ENCODE measurements at regions not wholly inside any gene's neighbourhood (a gene's known extent, or its start where the extent isn't known, plus 50 kb on each side); places are given as distances from the start of the nearest gene placed in this dataset.

- no peak for DNase-seq
Observed at GRCh38 chr2:238582159-238582558, 155.4 kb downstream of the ASB1 start.

- no peak for DNase-seq
Observed at GRCh38 chr2:238584617-238585016, 157.9 kb downstream of the ASB1 start.

- no peak for DNase-seq
Observed at GRCh38 chr2:238585836-238586821, 159.4 kb downstream of the ASB1 start.

GRCh38 chr2:238586931-238587775 lies 160.4 kb downstream of the ASB1 start:
- DNase-seq = no peak

GRCh38 chr2:238587776-238588660 lies 161.3 kb downstream of the ASB1 start:
- no peak for DNase-seq

- no peak for DNase-seq
Observed at GRCh38 chr2:238589591-238590460, 163.1 kb downstream of the ASB1 start.

- DNase-seq = no peak
Observed at GRCh38 chr2:238591732-238592131, 165.0 kb downstream of the ASB1 start.

- no peak for DNase-seq
Observed at GRCh38 chr2:238593236-238593635, 166.5 kb downstream of the ASB1 start.

GRCh38 chr2:238593678-238594077 lies 167.0 kb downstream of the ASB1 start:
- no peak for DNase-seq

GRCh38 chr2:238594796-238595749 lies 168.3 kb downstream of the ASB1 start:
- DNase-seq = no peak

GRCh38 chr2:238595750-238596570 lies 169.2 kb downstream of the ASB1 start:
- no peak for DNase-seq

- no peak for DNase-seq
Observed at GRCh38 chr2:238596571-238597551, 170.1 kb downstream of the ASB1 start.

GRCh38 chr2:238597638-238598528 lies 171.2 kb downstream of the ASB1 start:
- no peak for DNase-seq

- DNase-seq = no peak
Observed at GRCh38 chr2:238598802-238599530, 172.2 kb downstream of the ASB1 start.

- DNase-seq = no peak
Observed at GRCh38 chr2:238599549-238600505, 173.1 kb downstream of the ASB1 start.
